H1 (cell line): ENCODE measurements at regions not wholly inside any gene's neighbourhood (a gene's known extent, or its start where the extent isn't known, plus 50 kb on each side); places are given as distances from the start of the nearest gene placed in this dataset.

Experiments
- CTCF ChIA-PET: fragments of 300-600 bp; sonication (Branson Sonifier 250); formaldehyde crosslinking; loops from one replicate; lab custom pipeline; 2021; ENCODE audit not compliant: partially characterized antibody; lab: Charles Lee
- POLR2A ChIA-PET: fragments of 300-600 bp; sonication (Branson Sonifier 250); formaldehyde crosslinking; loops from one replicate; lab custom pipeline; 2021; ENCODE audit warnings: inconsistent platforms; ENCODE audit not compliant: partially characterized antibody; lab: Charles Lee
- DNase-seq, 2 experiments: peaks; one replicate each; pipeline versions ENCODE4 v3.0.0 to v3.0.0-alpha.2; 2010 to 2022; ENCODE audit warnings: low spot score in 2 of 2, low read depth in 1 of 2, mixed read lengths in 1 of 2
- FAIRE-seq: peaks from 2 replicates; lab custom pipeline; 2011; peaks lifted over from hg19 to GRCh38; lab: Jason Lieb, UNC
- H2AFZ ChIP-seq: 2 replicates; pipeline ENCODE4 v1.8.1; 2012; ENCODE audit warnings: low read length, inconsistent platforms
- H2AK5ac ChIP-seq: 2 replicates; pipeline ENCODE4 v1.6.1; 2013; ENCODE audit warnings: low read depth, low read length
- H2BK120ac ChIP-seq: replicated peaks from 2 replicates; pipeline ENCODE3; 2013; ENCODE audit warnings: low read depth, low read length, inconsistent platforms
- H2BK12ac ChIP-seq: 2 replicates; pipeline ENCODE4 v1.6.1; 2013; ENCODE audit warnings: low read depth, low read length
- H2BK15ac ChIP-seq: 2 replicates; pipeline ENCODE4 v1.6.1; 2013; ENCODE audit warnings: low read length
- H2BK20ac ChIP-seq: 2 replicates; pipeline ENCODE4 v1.6.1; 2013; ENCODE audit warnings: low read length
- H2BK5ac ChIP-seq: 2 replicates; pipeline ENCODE4 v1.6.1; 2013; ENCODE audit warnings: low read depth, low read length
- H3K14ac ChIP-seq: 2 replicates; pipeline ENCODE4 v1.6.1; 2013; ENCODE audit warnings: inconsistent platforms; ENCODE audit not compliant: insufficient read length
- H3K18ac ChIP-seq: 2 replicates; pipeline ENCODE4 v1.6.1; 2013; ENCODE audit warnings: low read length; ENCODE audit errors: extremely low read depth
- H3K23ac ChIP-seq: 2 replicates; pipeline ENCODE4 v1.6.1; 2013; ENCODE audit warnings: inconsistent platforms; ENCODE audit not compliant: insufficient read length
- H3K23me2 ChIP-seq: 2 replicates; pipeline ENCODE4 v1.6.1; 2013; ENCODE audit warnings: low read depth, low read length
- H3K27ac ChIP-seq: 2 replicates; pipeline ENCODE4 v1.6.1; 2011; ENCODE audit warnings: low read depth, low read length, inconsistent platforms
- H3K27me3 ChIP-seq, 4 experiments: replicated peaks in 1 of 4; 1 replicate in 1 of 4; 2 replicates in 3 of 4; pipeline versions ENCODE4 v1.6.1 to v1.8.1; 2011 to 2013; ENCODE audit warnings: low read length in 3 of 4, mild to moderate bottlenecking in 3 of 4, inconsistent platforms in 2 of 4, mixed read lengths in 2 of 4, moderate library complexity in 1 of 4; ENCODE audit not compliant: control insufficient read depth in 3 of 4, insufficient read depth in 3 of 4; ENCODE audit errors: extremely low read depth in 1 of 4
- H3K36me3 ChIP-seq, 4 experiments: 2 replicates each; pipeline versions ENCODE4 v1.6.1 to v1.8.1; 2011 to 2013; ENCODE audit warnings: mild to moderate bottlenecking in 4 of 4, low read length in 3 of 4, moderate library complexity in 2 of 4, control low read depth in 1 of 4, inconsistent platforms in 1 of 4; ENCODE audit not compliant: insufficient read depth in 4 of 4, control insufficient read depth in 2 of 4
- H3K4ac ChIP-seq: replicated peaks from 2 replicates; pipeline ENCODE3; 2013; ENCODE audit warnings: low read length, low read depth, mixed read lengths, inconsistent platforms; ENCODE audit not compliant: insufficient read length
- H3K4me1 ChIP-seq, 4 experiments: replicated peaks in 1 of 4; 1 replicate in 1 of 4; 2 replicates in 3 of 4; pipeline versions ENCODE4 v1.6.1 to v1.8.1; 2011 to 2013; ENCODE audit warnings: low read length in 3 of 4, inconsistent platforms in 2 of 4, mixed read lengths in 1 of 4; ENCODE audit not compliant: insufficient read depth in 4 of 4, control insufficient read depth in 3 of 4
- H3K4me2 ChIP-seq, 2 experiments: 2 replicates each; pipeline versions ENCODE4 v1.6.1 to v1.8.1; 2011 to 2013; ENCODE audit warnings: low read depth in 2 of 2, low read length in 2 of 2, control low read depth in 1 of 2, inconsistent platforms in 1 of 2, mild to moderate bottlenecking in 1 of 2; ENCODE audit not compliant: insufficient read depth in 1 of 2
- H3K4me3 ChIP-seq, 4 experiments: fragments of 200-600, 300-600 bp in 1 of 4; sonication (generic), shearing (Covaris generic), sonication (Bioruptor Twin) in 1 of 4; 2 replicates each; pipeline versions ENCODE4 v1.5.1 to v1.8.1; 2011 to 2016; ENCODE audit warnings: low read length in 4 of 4, low read depth in 3 of 4, control low read depth in 2 of 4, inconsistent platforms in 2 of 4, mild to moderate bottlenecking in 2 of 4, mixed read lengths in 1 of 4, moderate library complexity in 1 of 4; ENCODE audit not compliant: insufficient read depth in 2 of 4; ENCODE audit errors: extremely low read depth in 1 of 4
- H3K56ac ChIP-seq: replicated peaks from 2 replicates; pipeline ENCODE3; 2013; ENCODE audit warnings: low read depth, mild to moderate bottlenecking, mixed read lengths, low read length, inconsistent platforms; ENCODE audit not compliant: insufficient read length
- H3K79me1 ChIP-seq: 2 replicates; pipeline ENCODE4 v1.6.1; 2013; ENCODE audit warnings: low read depth, low read length, control low read depth
- H3K79me2 ChIP-seq, 2 experiments: 2 replicates each; pipeline versions ENCODE4 v1.6.1 to v1.8.1; 2012 to 2013; ENCODE audit warnings: low read length in 2 of 2, mild to moderate bottlenecking in 2 of 2, inconsistent platforms in 1 of 2; ENCODE audit not compliant: insufficient read depth in 2 of 2, control insufficient read depth in 1 of 2
- H3K9ac ChIP-seq, 4 experiments: replicated peaks in 1 of 4; 1 replicate in 1 of 4; 2 replicates in 3 of 4; pipeline versions ENCODE4 v1.6.1 to v1.8.1; 2011 to 2013; ENCODE audit warnings: low read depth in 3 of 4, low read length in 3 of 4, control low read depth in 2 of 4, mild to moderate bottlenecking in 2 of 4, moderate library complexity in 2 of 4, inconsistent platforms in 1 of 4; ENCODE audit errors: extremely low read depth in 1 of 4
- H3K9me3 ChIP-seq, 2 experiments: 2 replicates each; pipeline versions ENCODE4 v1.6.1 to v1.8.1; 2012 to 2013; ENCODE audit warnings: mild to moderate bottlenecking in 2 of 2, moderate library complexity in 2 of 2, control low read depth in 1 of 2, inconsistent platforms in 1 of 2, low read depth in 1 of 2, low read length in 1 of 2, mixed read lengths in 1 of 2; ENCODE audit not compliant: insufficient read depth in 2 of 2
- H4K20me1 ChIP-seq, 2 experiments: replicated peaks in 1 of 2; 2 replicates each; pipeline versions ENCODE3 to v1.8.1; 2011 to 2013; ENCODE audit warnings: inconsistent platforms in 2 of 2, low read length in 2 of 2, mild to moderate bottlenecking in 1 of 2; ENCODE audit not compliant: insufficient read depth in 2 of 2, control insufficient read depth in 1 of 2
- H4K5ac ChIP-seq: 2 replicates; pipeline ENCODE4 v1.6.1; 2013; ENCODE audit warnings: low read length, low read depth, mixed read lengths, inconsistent platforms; ENCODE audit not compliant: insufficient read length
- H4K8ac ChIP-seq: 2 replicates; pipeline ENCODE4 v1.8.0; 2013; ENCODE audit warnings: mild to moderate bottlenecking, moderate library complexity, low read length, inconsistent platforms; ENCODE audit not compliant: insufficient read depth; ENCODE audit errors: extremely low read depth
- H4K91ac ChIP-seq: replicated peaks from 2 replicates; pipeline ENCODE3; 2013; ENCODE audit warnings: low read length, mixed read lengths, inconsistent platforms; ENCODE audit not compliant: insufficient read length
- BACH1 ChIP-seq: IDR thresholded peaks from 2 replicates; pipeline ENCODE4 v1.6.1; 2012; ENCODE audit warnings: low read length, improper control_type of control experiment
- CBX5 ChIP-seq: fragments of 300-800, 300-1000 bp; sonication (generic); IDR thresholded peaks from 2 replicates; pipeline ENCODE4 v1.7.1; 2016; ENCODE audit warnings: antibody characterized with exemption, low read length, low read depth
- CHD1 ChIP-seq: IDR thresholded peaks from 2 replicates; pipeline ENCODE4 v1.6.1; 2012; ENCODE audit warnings: low read depth, low read length, improper control_type of control experiment
- EP300 ChIP-seq, 2 experiments: IDR thresholded peaks; 1 replicate in 1 of 2; 2 replicates in 1 of 2; pipeline ENCODE4 v1.6.1; 2011 to 2012; ENCODE audit warnings: low read depth in 2 of 2, low read length in 2 of 2, mild to moderate bottlenecking in 2 of 2, borderline replicate concordance in 1 of 2, inconsistent platforms in 1 of 2, moderate library complexity in 1 of 2
- EZH2 ChIP-seq: fragments of 200-600 bp; sonication (generic); IDR thresholded peaks from 2 replicates; pipeline ENCODE4 v1.7.1; 2012; ENCODE audit warnings: low read depth, mild to moderate bottlenecking, moderate library complexity, low read length, inconsistent platforms; ENCODE audit not compliant: severe bottlenecking
- HDAC2 ChIP-seq, 2 experiments: fragments of 300-600 bp in 1 of 2; sonication (generic) in 1 of 2; IDR thresholded peaks; 2 replicates each; pipeline ENCODE4 v1.6.1; 2011 to 2012; ENCODE audit warnings: low read depth in 2 of 2, low read length in 2 of 2, mild to moderate bottlenecking in 2 of 2, moderate library complexity in 2 of 2, borderline replicate concordance in 1 of 2, inconsistent platforms in 1 of 2
- KDM1A ChIP-seq: fragments of 200-600, 300-600 bp; sonication (generic); IDR thresholded peaks from 2 replicates; pipeline ENCODE4 v1.7.1; 2016; ENCODE audit warnings: mild to moderate bottlenecking, low read length, borderline replicate concordance
- SAP30 ChIP-seq: fragments of 300-600 bp; sonication (generic); IDR thresholded peaks from 2 replicates; pipeline ENCODE4 v1.7.1; 2012; ENCODE audit warnings: low read length, moderate library complexity, mild to moderate bottlenecking, inconsistent platforms; ENCODE audit not compliant: insufficient read depth, insufficient replicate concordance
- SP1 ChIP-seq: IDR thresholded peaks from 2 replicates; pipeline ENCODE4 v1.6.1; 2011; ENCODE audit warnings: low read depth, low read length
- SP4 ChIP-seq: IDR thresholded peaks from 2 replicates; pipeline ENCODE4 v1.6.1; 2012; ENCODE audit warnings: low read length, inconsistent platforms
- TCF12 ChIP-seq: IDR thresholded peaks from 2 replicates; pipeline ENCODE4 v1.6.1; 2011; ENCODE audit warnings: low read depth, mild to moderate bottlenecking, low read length
- WGBS, 2 experiments: shearing (Covaris generic) in 1 of 2; methylation state at CpG; one replicate each; pipeline versions ENCODE4 v1.1.6 to v1.1.7; 2013 to 2015; ENCODE audit warnings: low lambda C conversion rate in 2 of 2, mixed read lengths in 2 of 2, inconsistent platforms in 1 of 2, low coverage in 1 of 2, missing lambda C conversion rate in 1 of 2; ENCODE audit not compliant: insufficient replicate concordance in 2 of 2, insufficient coverage in 1 of 2, insufficient read length in 1 of 2; ENCODE audit errors: extremely low coverage in 1 of 2, missing lambda C conversion rate in 1 of 2; 5-methylcytosine and 5-hydroxymethylcytosine counted together
- TF ChIP-seq, protein P1 (sequence below): IDR thresholded peaks from 2 replicates; pipeline ENCODE4 v1.6.1; 2012; ENCODE audit warnings: inconsistent platforms
- TF ChIP-seq, protein P2 (sequence below): IDR thresholded peaks from 2 replicates; pipeline ENCODE4 v1.6.1; 2012; ENCODE audit warnings: inconsistent platforms

DNA sequence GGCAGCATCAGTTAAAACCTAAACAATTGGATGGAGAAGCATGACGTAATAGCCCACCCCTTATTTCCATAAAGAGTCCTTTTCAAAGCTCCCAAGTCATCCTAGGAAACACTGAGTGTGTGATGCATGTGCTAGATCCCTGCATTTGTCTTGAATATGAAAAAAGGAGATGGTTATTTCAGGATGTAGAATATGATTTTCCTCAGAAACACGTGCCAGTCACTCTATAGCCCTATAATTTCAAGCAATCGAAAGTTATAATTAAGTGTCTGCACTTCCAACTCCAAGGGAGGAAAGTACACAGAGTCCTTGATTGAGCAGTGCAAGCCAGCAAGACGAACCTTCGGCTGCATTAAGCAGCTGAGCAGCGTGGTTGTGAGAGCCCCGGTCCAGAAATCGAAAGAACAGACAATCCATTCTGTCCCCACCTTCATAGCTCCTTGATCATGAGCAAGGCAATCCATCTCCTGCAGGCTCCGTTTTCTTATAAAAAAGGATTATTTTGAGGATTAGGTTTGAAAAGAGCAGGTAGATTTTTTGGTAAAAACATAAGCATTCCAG lies 287.7 kb downstream of the FBXO15 start:
- no peaks in the 10 kb centered on the region for H3K79me2 ChIP-seq
- H3K14ac ChIP-seq: no peak overlapping the region
- H3K18ac ChIP-seq: no peak overlapping the region
- no peak overlapping the region for H2BK15ac ChIP-seq
- H2BK12ac ChIP-seq: no peak overlapping the region
- H2BK20ac ChIP-seq: no peak overlapping the region
- WGBS, 2 experiments: 92% methylated on average over 9 of the region's 9 CpGs; no CpG with 5 or more reads in 1 of the 2 experiments
- H2AFZ ChIP-seq: no peak overlapping the region
- ChIA-PET CTCF (interaction anchor here (1.3 kb wide), 1 partner anchor 18 kb away, joined by 3 read pairs; no protein-coding TSS in a partner anchor), POLR2A (no interaction called here)
- no peaks in the 10 kb centered on the region for H3K27me3 ChIP-seq
- H3K4me3 ChIP-seq: no peak overlapping the region
- no peak for FAIRE-seq
- no peak overlapping the region for H3K9ac ChIP-seq
- no peaks in the 10 kb centered on the region for H3K4me1 ChIP-seq
- H2AK5ac ChIP-seq: no peak overlapping the region
- no peak overlapping the region for H3K23ac ChIP-seq
- H3K79me1 ChIP-seq: no peaks in the 10 kb centered on the region
- no peak overlapping the region for H4K91ac ChIP-seq
- H4K20me1 ChIP-seq: no peaks in the 10 kb centered on the region
- no peak overlapping the region for H4K5ac ChIP-seq
- no peak overlapping the region for H4K8ac ChIP-seq
- H2BK5ac ChIP-seq: no peak overlapping the region
- H3K36me3 ChIP-seq: no peaks in the 10 kb centered on the region
- no peak for DNase-seq
- 0 out of 4 replicates have a peak, but pooled peaks cover 0 to 2% of the 10 kb centered on the region in 2 experiments for H3K9me3 ChIP-seq
- no peak overlapping the region for H3K56ac ChIP-seq
- no peak overlapping the region for H2BK120ac ChIP-seq
- H3K23me2 ChIP-seq: no peaks in the 10 kb centered on the region; the same call in 1 of the 2 replicates
- H3K4ac ChIP-seq: no peak overlapping the region
- no peak overlapping the region for H3K4me2 ChIP-seq
- H3K27ac ChIP-seq: no peak overlapping the region
- TF ChIP-seq SP4: no peak
- no peak for TF ChIP-seq KDM1A
- TF ChIP-seq CBX5: no peak
- TF ChIP-seq, protein P1, sequence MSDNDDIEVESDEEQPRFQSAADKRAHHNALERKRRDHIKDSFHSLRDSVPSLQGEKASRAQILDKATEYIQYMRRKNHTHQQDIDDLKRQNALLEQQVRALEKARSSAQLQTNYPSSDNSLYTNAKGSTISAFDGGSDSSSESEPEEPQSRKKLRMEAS: no peak
- no peak for TF ChIP-seq HDAC2 (IDR thresholded peaks at IDR 0.05; ENCODE audit: borderline replicate concordance in 1 of 2, low read depth in 2 of 2, low read length in 2 of 2)
- TF ChIP-seq SP1: no peak
- no peak for TF ChIP-seq SAP30
- TF ChIP-seq BACH1: no peak
- TF ChIP-seq, protein P2, sequence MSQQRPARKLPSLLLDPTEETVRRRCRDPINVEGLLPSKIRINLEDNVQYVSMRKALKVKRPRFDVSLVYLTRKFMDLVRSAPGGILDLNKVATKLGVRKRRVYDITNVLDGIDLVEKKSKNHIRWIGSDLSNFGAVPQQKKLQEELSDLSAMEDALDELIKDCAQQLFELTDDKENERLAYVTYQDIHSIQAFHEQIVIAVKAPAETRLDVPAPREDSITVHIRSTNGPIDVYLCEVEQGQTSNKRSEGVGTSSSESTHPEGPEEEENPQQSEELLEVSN: no peak
- no peak for TF ChIP-seq EZH2
- no peak for TF ChIP-seq CHD1
- TF ChIP-seq TCF12: no peak
- TF ChIP-seq EP300 (IDR thresholded peaks at IDR 0.05; ENCODE audit: borderline replicate concordance in 1 of 2, low read depth in 2 of 2, low read length in 2 of 2): no peak
